NCI-H345 treated with DMSO at 0.1 percent for 48 hours (cell line): ENCODE measurements at regions not wholly inside any gene's neighbourhood (a gene's known extent, or its start where the extent isn't known, plus 50 kb on each side); places are given as distances from the start of the nearest gene placed in this dataset.

Experiments
- DNase-seq: peaks from one replicate; lab custom pipeline; 2025; ENCODE audit not compliant: unreplicated experiment; lab: John Stamatoyannopoulos, UW

DNA sequence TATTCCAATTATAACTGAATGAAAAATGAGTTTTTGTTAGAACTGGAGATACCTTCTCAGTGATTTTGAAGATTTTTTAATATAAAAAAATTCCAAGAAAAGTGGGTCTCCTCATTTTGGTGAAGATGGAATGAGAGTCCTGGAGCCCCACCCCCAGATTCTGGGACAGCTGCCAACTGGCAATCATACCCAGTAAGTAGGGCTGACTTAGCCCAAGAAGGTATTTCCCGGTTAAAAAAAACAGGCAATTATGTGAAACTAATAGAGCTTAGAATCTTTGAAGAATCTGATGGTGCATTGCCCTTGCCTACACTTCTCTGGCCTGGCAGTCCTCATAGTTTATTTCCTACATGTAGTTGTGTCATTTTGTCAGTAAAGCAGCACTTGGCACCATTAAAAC is 52.8 kb upstream of the VWDE start:
- DNase-seq, result no peak

DNA sequence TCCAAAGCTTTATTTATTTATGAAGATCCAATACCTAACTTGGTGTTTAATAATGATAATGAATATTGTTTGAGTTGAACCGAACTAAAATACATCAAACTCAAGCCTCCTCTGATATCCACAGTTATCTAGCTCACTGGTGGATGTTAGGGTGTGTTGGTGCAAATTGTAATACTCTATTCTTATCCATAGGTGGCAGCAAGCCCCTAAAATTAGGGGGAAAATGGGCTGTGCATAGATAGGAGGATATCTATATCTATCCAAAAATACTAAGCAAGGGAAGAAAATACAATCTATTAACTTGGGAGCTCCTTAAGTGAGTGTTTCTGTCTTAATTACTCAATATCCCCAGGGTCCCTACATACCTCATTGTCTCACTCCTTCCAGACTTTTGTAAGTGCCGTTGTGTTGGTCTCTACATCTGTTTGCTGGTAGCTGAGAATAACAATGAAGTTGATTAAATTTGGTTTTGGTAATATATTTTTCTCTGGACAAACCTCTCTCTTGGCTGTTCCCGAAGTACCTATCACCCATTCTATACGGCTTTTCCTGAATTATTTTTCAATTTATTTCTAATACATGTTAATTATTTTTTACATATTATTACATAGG is 55.0 kb upstream of the VWDE start:
- DNase-seq, result peak; percentile 55

DNA sequence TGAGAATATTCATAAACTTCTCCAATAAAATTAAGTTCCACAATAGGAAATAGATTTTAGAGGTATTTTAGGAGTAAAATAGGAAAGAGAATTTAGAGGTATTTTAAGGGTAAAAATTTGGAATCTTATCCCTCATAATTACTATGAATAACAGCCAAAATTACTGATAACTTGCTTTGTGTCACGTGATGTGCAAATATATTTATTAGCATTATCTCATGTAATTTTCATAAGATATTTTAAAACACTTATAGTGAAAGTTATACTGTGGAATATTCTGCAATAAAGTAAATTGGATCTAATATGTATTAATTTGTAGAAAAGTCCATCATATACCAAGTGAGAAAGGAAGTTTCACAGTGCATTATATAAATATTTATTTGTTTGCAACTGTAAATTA is 64.2 kb upstream of the VWDE start:
- no peak for DNase-seq

- DNase-seq, result no peak
These were observed 65.9 kb upstream of the VWDE start for GRCh38 chr7:12469568-12469967.

GRCh38 chr7:12470930-12471329 is 67.3 kb upstream of the VWDE start:
- DNase-seq, result no peak

DNA sequence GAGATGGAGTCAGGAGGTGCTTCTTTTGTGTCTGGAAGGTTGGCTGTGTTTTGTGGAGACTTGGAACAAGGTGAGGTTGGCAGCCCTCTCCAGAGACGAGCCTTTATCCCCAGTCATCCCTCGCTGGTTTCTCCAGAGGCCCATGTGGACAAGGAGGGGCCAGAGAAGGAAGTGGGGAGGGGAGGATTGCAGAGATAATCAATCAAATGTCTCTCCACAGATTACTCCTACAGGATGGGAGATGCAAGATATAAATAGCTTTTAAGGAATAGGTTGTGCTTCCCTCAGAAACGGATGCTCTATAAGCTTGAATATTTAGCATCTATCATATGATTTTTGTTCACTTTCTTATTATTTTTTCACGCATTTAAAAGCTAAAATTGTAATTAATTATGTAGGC is 70.4 kb upstream of the VWDE start:
- no peak for DNase-seq

- no peak for DNase-seq
These were observed 71.8 kb upstream of the VWDE start for GRCh38 chr7:12475362-12476063.

DNA sequence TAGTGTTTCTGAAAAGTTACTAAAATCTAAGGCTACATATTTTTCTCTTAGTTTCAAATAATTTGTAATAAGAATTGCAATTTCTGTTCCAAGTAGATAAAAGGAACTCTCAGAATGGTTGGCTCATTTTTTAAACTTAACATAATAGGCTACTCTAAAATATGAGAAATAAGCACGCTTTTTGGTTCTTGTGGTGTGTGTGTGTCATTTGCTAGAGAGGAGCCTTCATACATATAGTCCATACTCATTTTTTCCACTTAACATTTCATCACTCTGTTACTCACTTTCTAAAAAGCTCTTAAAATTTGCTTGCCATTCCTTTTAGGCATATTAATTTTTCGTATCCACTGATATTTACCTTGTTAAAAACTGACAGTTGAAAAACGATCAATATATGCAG is 74.0 kb upstream of the VWDE start:
- no peak for DNase-seq

- DNase-seq, result no peak
These were observed 78.1 kb upstream of the VWDE start for GRCh38 chr7:12481722-12482121.

GRCh38 chr7:12485845-12486244 is 82.2 kb upstream of the VWDE start:
- no peak for DNase-seq

GRCh38 chr7:12488341-12488740 is 82.2 kb upstream of the SCIN start:
- DNase-seq, result no peak

DNA sequence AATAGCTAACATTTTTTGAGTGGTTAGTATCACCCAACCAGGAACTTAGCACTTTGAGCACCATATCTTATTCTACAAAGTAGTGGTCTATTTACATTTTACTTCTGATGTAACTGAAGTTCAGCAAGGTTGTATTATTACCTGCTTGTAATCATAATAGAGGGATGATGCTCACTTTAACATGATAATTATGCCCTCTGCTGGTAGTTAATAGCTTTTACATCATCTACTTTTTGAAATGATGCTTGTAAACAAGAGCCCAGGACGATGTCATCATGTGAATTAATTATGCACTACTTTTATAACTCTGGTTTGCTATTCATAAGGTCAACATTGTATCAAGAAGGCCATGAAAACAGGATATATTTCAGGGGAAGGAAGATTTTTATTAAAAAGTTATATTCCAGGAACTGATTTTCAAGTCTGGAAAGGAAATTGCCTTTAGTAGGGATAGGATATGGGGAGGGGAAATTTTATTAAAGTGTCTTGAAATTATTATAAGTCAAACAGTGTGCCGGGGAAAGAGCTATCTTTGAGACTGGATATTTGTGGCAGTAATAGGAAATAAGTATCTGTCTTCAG is 80.3 kb upstream of the SCIN start:
- peak; percentile 87 for DNase-seq

- no peak for DNase-seq
These were observed 79.6 kb upstream of the SCIN start for GRCh38 chr7:12490940-12491339.

DNA sequence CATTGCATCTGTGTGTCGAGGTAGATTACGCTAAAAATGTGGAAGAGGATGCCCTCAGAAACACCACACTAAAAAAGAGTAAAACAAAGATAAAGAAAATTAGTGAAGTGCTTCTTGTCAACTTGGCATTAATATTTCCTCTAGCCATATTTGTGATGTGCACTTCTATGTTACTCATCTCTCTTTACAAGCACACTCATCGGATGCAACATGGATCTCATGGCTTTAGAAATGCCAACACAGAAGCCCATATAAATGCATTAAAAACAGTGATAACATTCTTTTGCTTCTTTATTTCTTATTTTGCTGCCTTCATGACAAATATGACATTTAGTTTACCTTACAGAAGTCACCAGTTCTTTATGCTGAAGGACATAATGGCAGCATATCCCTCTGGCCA is 79.0 kb upstream of the SCIN start:
- DNase-seq, result no peak

DNA sequence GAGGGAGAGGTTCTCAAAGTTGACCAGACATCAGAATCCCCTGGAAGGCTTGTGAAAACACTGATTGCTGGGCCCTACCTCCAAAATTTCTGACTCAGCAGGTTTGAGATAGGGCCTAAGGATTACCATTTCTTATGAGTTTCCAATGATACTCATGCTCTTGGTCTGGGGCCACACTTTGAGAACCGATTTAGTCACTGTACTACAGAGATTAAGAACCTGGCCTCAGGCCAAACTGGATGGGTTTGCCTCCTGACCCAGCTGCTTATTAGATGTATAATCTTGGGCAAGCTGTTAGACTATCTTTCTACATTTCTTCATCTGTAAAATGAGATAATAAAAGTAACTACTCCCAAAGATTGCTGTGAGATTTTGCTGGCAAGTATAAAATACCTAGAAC is 77.1 kb upstream of the SCIN start:
- DNase-seq, result no peak

- no peak for DNase-seq
These were observed 76.4 kb upstream of the SCIN start for GRCh38 chr7:12493863-12494686.

- no peak for DNase-seq
These were observed 75.9 kb upstream of the SCIN start for GRCh38 chr7:12494687-12495024.

DNA sequence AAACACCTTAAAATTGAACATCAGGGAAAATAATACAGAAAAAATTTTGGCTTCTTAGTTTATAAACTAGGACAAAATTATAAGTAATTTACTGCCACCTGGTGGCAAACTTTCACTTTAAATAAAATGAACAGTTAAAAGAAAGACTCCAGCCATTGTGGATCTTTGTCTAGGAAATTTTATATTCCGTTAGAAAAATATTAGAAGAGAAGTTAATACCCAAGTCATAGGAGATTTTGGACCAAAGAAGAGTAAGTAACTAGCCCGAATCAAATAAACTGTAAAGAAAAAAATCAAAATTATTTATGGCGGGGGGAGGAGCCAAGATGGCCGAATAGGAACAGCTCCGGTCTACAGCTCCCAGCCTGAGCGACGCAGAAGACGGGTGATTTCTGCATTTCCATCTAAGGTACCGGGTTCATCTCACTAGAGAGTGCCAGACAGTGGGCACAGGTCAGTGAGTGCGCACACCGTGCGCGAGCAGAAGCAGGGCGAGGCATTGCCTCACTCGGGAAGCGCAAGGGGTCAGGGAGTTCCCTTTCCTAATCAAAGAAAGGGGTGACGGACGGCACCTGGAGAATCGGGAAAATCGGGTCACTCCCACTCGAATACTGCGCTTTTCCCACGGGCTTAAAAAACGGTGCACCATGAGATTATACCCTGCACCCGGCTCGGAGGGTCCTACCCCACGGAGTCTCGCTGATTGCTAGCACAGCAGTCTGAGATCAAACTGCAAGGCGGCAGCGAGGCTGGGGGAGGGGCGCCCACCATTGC is 73.4 kb upstream of the SCIN start:
- DNase-seq, result peak; percentile 78

GRCh38 chr7:12504149-12504548 is 66.4 kb upstream of the SCIN start:
- no peak for DNase-seq

DNA sequence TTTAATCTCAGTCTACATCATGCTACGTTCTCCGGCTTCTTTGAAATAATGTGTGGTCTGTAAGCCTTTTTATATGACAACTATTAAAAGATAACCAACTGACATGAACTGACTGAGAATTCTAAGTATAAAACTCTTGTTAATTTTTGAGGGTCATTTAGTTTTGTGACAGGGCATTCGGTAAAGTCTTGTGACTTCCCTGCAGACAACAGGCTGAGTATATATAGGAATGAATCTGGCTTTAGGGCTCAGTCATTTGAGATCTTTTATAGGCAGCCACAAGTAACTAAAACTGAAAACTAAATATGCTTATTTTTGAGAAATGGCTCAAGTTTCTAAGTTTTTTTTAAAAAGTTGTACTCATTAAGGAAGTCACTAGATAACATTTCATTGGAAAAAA is 62.5 kb upstream of the SCIN start:
- no peak for DNase-seq

DNA sequence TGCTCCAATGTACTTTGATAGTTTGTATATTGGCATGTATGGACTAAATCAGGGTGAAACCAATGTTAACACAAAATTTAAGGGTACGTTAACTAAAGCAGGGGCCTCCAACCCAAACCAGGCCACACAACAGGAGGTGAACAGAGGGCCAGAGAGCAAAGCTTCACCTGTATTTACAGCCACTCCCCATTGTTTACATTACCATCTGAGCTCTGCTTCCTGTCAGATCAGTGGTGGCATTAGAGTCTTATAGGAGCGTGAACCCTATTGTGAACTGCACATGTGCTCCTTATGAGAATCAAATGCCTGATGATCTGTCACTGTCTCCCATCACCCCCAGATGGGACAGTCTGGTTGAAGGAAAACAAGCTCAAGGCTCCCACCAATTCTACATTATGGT is 62.0 kb upstream of the SCIN start:
- no peak for DNase-seq
